ENCODE measurements at regions not wholly inside any gene's neighbourhood (a gene's known extent, or its start where the extent isn't known, plus 50 kb on each side); places are given as distances from the start of the nearest gene placed in this dataset.

GRCh38 chr1:4937876-4938534 lies 283.6 kb downstream of the AJAP1 start:
- Mint-ChIP-seq H3K4me3 (no peak overlapping the region), H3K36me3 (ENCODE audit: low read depth) (no peaks in the 10 kb centered on the region), H3K27me3 (ENCODE audit: low read depth) (peaks cover 37% of the 10 kb centered on the region), H3K4me1 (peaks cover 6% of the 10 kb centered on the region), H3K9me3 (peaks cover 11% of the 10 kb centered on the region), H3K27ac (no peak overlapping the region)
- no peak for TF ChIP-seq CTCF (IDR thresholded peaks at IDR 0.05; ENCODE audit: unreplicated experiment in 3 of 3)

- Mint-ChIP-seq H3K4me3 (no peak overlapping the region), H3K9me3 (peaks cover 11% of the 10 kb centered on the region), H3K36me3 (ENCODE audit: low read depth) (no peaks in the 10 kb centered on the region), H3K27ac (no peak overlapping the region), H3K27me3 (ENCODE audit: low read depth) (peaks cover 29% of the 10 kb centered on the region), H3K4me1 (no peaks in the 10 kb centered on the region)
- TF ChIP-seq CTCF (IDR thresholded peaks at IDR 0.05; ENCODE audit: unreplicated experiment in 3 of 3) = no peak
Observed at GRCh38 chr1:4935807-4936206, 281.4 kb downstream of the AJAP1 start.

- H3K9me3 Mint-ChIP-seq = no peaks in the 10 kb centered on the region
- peaks cover 25% of the 10 kb centered on the region for H3K27me3 Mint-ChIP-seq (ENCODE audit: low read depth)
- no peaks in the 10 kb centered on the region for H3K36me3 Mint-ChIP-seq (ENCODE audit: low read depth)
- no peak overlapping the region for H3K4me3 Mint-ChIP-seq
- no peak for TF ChIP-seq CTCF (IDR thresholded peaks at IDR 0.05; ENCODE audit: unreplicated experiment in 3 of 3)
- no peaks in the 10 kb centered on the region for H3K4me1 Mint-ChIP-seq
- no peak overlapping the region for H3K27ac Mint-ChIP-seq
Observed at GRCh38 chr1:4933232-4933631, 278.8 kb downstream of the AJAP1 start.

GRCh38 chr1:4932311-4933030 lies 278.1 kb downstream of the AJAP1 start:
- Mint-ChIP-seq H3K27ac (no peak overlapping the region), H3K27me3 (ENCODE audit: low read depth) (peaks cover 25% of the 10 kb centered on the region), H3K9me3 (no peaks in the 10 kb centered on the region), H3K36me3 (ENCODE audit: low read depth) (no peaks in the 10 kb centered on the region), H3K4me3 (no peak overlapping the region), H3K4me1 (no peaks in the 10 kb centered on the region)
- no peak for TF ChIP-seq CTCF (IDR thresholded peaks at IDR 0.05; ENCODE audit: unreplicated experiment in 3 of 3)

GRCh38 chr1:4931486-4931885 lies 277.1 kb downstream of the AJAP1 start:
- TF ChIP-seq CTCF (IDR thresholded peaks at IDR 0.05; ENCODE audit: unreplicated experiment in 3 of 3) = no peak
- no peaks in the 10 kb centered on the region for H3K9me3 Mint-ChIP-seq
- no peaks in the 10 kb centered on the region for H3K36me3 Mint-ChIP-seq (ENCODE audit: low read depth)
- no peak overlapping the region for H3K4me3 Mint-ChIP-seq
- peaks cover 25% of the 10 kb centered on the region for H3K27me3 Mint-ChIP-seq (ENCODE audit: low read depth)
- H3K27ac Mint-ChIP-seq = no peak overlapping the region
- no peaks in the 10 kb centered on the region for H3K4me1 Mint-ChIP-seq

- Mint-ChIP-seq H3K4me3 (no peak overlapping the region), H3K4me1 (no peaks in the 10 kb centered on the region), H3K9me3 (no peaks in the 10 kb centered on the region), H3K36me3 (ENCODE audit: low read depth) (no peaks in the 10 kb centered on the region), H3K27me3 (ENCODE audit: low read depth) (peaks cover 15% of the 10 kb centered on the region), H3K27ac (no peak overlapping the region)
- TF ChIP-seq CTCF (IDR thresholded peaks at IDR 0.05; ENCODE audit: unreplicated experiment in 3 of 3) = no peak
Observed at GRCh38 chr1:4928186-4928585, 273.8 kb downstream of the AJAP1 start.
